ENCODE measurements at regions not wholly inside any gene's neighbourhood (a gene's known extent, or its start where the extent isn't known, plus 50 kb on each side); places are given as distances from the start of the nearest gene placed in this dataset.

GRCh38 chr20:39480276-39481043 lies 518.3 kb downstream of the DHX35 start:
- DNase-seq (ENCODE audit: low read depth) = no peak

DNA sequence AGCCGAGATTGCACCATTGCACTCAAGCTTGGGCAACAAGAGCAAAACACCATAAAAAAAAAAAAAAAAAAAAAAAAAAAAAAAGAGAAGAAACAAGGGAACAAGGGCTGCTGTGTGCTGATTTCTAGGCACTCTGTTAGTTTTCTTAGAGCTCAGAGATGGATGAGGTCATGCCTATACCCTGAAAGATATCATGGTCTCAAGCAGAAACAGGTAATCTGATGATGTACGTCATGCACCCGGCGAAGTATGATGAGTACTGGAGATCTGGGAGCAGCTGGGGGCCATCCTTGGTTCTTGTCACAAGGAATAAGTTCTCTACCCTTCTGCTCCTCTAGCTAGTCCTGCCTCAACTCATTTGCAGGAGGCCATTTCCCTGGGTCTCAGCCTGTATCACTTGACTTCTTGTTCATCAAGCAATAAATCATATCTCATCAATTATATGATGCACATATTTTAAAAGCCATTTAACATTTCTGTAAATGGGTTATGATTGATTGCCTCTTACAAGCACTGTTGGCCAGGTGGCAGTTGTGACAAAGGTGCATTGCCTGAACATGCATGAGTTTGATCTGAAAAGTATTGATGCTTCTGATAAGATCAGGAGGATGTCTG lies 517.2 kb downstream of the DHX35 start:
- DNase-seq (ENCODE audit: low read depth) = no peak

DNA sequence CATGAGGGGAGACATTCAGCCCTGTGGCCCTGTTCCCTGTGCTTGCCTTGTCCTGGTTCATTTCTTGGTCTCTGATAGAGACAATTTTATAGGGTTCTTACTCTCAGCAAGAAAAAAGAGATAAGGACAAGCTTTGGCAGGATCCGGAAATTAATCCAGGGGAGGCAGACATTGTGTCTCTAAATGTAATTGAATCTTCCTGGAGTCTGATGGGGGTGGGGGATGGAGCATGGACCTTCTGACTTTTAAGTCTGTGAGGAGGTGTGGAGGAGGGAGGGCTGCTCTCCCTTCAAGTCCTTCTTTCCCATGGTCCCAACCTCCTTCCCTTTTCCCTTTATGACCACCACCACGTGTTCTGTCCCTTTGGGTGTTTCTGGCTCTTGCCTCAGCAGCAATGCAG lies 512.7 kb downstream of the DHX35 start:
- DNase-seq (ENCODE audit: low read depth) = no peak

DNA sequence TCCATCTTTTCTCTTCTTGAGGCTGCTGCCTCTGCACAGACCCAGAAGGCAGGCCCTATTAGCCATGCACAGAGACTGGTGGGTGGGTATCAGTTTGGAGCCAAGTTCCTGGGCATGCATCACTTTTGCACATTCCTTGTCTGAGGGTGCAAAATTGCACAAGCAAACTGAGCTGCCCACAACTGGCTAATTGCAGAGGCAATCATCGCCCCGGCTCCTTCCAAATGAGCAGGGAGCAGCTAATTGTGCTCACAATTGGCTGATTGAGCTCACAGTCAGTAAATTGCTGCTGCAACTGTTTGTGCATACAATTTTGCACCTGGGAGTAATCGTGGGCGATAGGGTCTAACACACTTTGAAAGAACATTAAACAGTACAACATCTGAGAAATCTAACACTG lies 511.4 kb downstream of the DHX35 start:
- DNase-seq (ENCODE audit: low read depth) = no peak

DNA sequence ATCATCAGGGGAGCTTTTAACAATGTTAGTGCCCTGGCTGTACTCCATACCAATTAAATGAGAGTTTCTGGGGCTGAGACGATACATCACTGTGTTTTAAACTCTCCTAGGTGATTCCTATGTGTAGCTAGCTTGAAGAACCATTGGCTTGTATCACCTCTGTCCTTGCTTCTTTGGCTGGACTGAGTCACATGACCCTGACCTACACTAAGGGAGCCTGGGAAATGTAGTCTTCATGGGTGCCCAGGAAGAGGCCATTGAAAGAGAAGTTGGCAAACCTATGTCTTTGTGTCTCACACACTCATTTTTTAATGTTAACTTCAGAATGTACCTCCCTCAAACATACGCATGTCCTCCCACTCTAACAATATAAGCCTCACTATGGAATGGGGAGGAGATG lies 506.6 kb downstream of the DHX35 start:
- DNase-seq (ENCODE audit: low read depth) = no peak

DNA sequence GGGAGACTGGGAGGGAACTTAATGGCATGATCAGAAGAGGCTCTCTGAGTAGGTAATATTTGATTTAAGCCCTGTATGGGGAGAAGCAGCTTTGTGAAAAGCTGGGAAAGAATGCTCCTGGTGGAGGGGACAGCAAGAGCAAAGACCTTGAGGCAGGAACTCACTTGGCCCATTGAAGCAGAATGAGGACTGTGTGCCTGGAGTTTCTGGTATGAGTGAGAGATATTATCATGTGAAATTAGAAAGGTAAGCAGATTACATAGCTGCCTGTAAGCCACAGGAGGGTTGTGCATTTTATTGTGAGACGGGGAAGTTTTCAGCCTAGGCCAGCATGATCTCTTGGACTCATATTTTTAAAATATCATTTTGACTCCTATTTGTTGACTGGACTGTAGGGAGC lies 502.1 kb downstream of the DHX35 start:
- no peak for DNase-seq (ENCODE audit: low read depth)

DNA sequence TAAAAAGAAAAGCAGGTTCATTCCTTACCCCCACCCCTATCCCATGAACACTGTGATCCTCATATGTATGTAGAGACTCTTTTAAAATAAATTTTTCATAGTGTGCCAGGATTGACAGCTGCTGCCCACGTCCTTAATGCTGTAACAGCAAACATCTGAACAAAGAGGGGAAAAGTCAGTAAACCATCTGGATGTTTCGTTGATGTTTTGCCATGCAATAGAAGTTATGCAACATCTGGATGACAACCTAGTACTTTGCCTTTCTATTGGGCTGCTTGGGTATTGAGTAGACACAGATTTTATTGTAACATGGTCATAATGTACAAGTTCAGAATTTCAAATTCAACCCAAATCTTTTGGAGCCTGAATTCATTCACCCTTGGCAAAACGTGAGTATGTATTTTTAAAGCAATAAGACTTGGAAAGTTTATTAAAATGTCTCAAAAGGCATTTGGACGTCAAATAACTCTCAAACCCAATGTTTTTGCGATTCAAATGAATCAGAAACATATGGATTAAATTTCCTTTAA lies 500.3 kb downstream of the DHX35 start:
- no peak for DNase-seq (ENCODE audit: low read depth)

DNA sequence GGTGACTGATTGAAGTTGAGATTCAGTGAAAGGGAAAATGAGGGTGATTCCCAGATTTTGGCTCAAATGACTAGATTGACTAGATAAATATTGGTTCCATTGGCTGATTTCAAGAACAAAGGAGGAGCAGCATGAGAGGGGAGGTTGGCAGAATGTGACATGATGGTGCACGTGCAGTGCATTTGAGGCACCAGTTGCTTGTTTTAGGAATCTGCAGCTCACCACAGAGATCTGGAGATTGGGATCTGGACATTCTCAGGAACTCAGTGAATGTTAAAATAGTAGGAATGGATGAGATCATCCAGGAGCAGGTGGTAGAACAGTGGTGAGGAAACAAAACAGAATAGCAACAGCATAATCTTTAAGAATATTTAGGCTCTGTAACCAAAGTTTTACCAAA lies 496.3 kb downstream of the DHX35 start:
- DNase-seq (ENCODE audit: low read depth) = no peak

- DNase-seq (ENCODE audit: low read depth) = no peak
Measured at GRCh38 chr20:39453890-39454289, 491.7 kb downstream of the DHX35 start.

DNA sequence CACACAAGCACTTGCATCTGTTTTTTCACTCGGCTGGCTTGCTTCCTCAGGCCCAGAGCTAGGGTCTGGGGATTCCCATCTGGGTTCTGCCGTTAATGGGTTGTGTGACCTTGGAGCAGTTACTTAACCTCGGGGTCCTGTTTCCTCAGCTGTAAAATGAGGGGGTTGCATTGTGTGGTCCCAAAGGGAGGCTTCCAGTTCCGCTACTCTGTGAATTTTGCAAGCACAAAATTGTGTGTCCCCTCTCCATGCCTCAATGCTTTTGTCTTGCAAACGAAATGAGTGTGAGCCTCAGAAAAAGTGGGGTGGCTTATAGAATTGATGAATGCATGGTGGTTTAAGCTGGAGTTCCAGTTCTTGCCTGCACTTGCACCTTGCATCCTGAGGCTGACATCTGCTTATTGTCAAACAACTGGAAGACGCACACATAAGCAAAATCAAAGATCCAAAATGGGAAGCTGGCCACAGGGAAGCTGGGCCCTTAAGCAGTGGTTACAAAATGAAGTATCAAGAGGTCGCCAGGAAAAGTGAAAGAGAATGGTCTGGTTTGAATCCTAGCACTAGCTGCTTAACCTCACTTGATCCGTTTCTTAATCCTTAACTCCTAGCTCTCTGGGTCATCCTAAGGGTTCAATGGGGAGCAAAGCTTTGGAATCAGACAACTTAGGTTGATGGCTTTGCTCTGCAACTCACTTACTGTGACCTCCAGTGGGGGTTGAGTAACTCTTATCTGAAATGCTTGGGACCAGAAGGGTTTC lies 490.6 kb downstream of the DHX35 start:
- DNase-seq (ENCODE audit: low read depth) = no peak

GRCh38 chr20:39451386-39451785 lies 489.2 kb downstream of the DHX35 start:
- no peak for DNase-seq (ENCODE audit: low read depth)

- no peak for DNase-seq (ENCODE audit: low read depth)
Measured at GRCh38 chr20:39446397-39446796, 484.3 kb downstream of the DHX35 start.

- no peak for DNase-seq (ENCODE audit: low read depth)
Measured at GRCh38 chr20:39445095-39445494, 483.0 kb downstream of the DHX35 start.

DNA sequence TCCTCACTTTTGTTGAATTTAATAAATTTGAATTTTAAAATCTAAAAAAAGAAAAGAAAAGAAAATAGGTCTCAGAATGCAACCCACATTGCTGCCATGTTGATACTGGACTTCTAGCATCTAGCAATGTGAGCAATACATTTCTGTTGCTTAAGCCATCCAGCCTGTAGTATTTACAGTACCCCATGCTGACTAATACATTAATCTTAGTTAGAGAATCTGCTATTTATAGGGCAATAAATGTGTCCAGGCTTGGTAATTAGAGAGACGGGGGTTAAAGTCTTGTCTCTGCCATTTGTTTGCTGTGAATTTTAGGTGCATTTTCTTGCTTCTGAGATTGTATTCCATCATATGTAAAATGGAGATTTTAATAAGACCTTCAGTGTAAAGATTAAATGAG lies 471.3 kb downstream of the DHX35 start:
- no peak for DNase-seq (ENCODE audit: low read depth)

DNA sequence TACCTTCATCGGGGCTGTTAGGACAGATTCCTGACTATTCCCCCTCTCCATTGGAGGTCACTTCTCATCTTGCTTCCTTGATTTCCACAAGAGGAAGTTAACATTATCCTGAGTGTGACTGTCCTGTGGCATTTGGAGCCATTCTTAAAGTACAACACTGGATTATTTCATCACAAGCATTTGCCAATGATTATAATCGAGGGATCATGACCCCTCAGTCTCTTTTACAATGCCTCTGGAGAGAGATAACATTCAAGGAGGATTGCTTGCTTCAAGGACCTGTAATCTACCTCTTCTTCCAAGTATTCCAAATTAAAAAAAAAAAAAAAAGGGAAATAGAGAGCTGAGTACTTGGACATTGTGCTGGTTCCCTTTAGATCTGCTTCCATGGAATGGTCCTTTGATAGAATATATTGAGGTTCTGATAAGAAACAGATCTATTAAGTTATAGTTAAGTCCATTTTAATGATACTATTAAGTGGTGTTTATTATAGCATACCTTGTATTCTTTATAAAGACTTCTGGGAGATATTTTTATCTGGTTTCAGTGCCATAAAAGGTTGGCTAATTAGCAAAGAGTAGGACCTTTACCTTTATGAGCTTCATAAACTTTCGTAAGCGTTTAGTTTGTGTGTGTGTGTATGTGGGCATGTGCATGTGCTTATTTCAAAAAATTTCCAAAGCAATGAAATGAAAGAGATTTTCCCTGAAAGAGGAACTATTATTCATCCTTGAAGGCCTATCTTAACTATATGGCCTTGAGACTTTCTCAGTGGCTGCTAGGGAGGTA lies 469.1 kb downstream of the DHX35 start:
- no peak for DNase-seq (ENCODE audit: low read depth)

DNA sequence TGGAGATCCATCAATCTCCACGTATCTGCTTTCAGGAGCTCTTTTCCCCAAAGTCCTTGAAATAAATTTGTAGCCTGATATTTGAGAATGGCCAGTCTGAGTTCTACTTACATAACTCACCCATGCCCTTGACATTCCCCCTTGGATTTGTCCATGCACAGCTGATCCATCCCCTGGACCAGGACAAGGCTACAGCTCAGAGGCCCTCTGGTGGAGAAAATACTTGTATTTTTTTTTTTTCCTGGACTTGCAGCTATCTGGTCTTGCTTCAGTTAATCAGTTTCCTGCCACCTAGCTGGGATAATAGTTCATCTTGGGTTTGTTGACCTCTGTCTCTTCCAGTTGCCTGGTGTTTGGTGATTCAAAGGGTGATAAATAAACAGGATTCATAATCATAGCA lies 467.6 kb downstream of the DHX35 start:
- DNase-seq (ENCODE audit: low read depth) = no peak

DNA sequence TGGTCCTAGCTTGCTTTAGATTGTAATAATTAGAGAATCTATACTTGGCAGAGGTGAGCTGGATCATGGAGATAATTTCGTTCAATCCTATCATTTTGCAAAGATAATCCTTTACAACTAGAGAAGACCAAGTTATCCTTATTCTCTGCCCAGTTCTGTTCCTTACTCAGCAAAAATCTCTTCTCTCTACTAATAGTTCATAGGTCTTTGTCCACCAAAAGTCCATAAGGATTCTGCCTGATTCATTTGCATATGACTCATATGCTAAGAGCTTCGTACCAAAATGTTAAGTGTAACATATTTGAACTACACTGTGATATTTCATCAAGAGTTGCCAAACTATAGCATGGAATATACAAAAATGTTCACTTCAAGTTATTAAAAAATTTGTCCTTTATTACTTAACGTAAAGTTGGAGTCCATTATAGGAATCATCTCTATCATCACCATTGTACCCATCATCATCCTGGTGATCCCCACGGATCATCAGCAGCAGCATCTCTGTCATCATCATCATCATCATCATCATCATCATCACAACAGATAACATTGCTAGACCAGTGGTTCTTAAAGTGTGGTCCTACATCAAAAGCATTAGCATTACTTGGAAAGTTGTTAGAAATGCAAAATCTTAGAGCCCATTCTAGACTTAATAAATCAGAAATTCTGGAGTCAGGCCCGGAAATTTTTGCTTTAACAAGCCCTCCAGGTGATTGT lies 463.0 kb downstream of the DHX35 start:
- no peak for DNase-seq (ENCODE audit: low read depth)

GRCh38 chr20:39421571-39422105 lies 459.5 kb downstream of the DHX35 start:
- DNase-seq (ENCODE audit: low read depth) = no peak

GRCh38 chr20:39412091-39412490 lies 449.9 kb downstream of the DHX35 start:
- DNase-seq (ENCODE audit: low read depth) = no peak

DNA sequence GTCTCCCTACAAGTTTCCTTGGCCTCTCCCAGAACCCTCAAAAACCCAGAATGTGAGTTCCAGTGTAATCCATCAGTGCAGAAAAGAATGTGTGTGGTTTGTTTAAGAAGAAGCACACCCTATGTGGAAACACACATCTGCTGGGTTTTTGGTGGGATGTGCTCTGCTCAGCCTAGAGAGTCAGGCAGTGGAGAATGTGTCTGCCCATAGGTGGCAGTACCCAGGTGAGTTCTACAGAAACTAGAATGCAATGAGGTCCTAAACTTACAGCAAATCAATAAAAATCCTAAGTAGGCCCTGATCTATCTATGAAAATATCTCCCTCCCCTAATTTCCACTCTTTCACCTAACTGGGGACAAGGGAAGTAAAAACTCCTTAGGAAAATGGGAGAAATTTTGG lies 437.3 kb downstream of the DHX35 start:
- DNase-seq (ENCODE audit: low read depth) = no peak

DNA sequence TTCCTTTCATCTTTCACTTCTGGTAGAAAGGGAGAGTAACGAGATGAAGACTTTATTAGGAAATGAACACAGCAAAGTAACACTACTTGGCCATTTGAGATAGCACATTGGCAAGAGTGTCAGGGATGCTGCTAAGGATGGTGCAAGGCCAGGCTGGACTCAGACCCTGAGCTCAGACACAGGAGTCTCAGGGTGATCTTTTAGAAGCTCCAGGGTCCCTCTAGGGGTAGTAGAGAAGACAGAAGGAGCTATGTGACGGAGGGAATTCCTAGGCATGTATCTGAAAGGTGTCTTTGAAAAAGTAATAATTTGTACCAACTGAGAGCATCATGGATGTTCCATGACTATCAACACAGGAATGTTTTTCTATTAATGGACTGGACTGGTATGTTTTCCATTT lies 436.5 kb downstream of the DHX35 start:
- no peak for DNase-seq (ENCODE audit: low read depth)

Measured in stromal cell of bone marrow (primary cell).